Natural killer cell (primary cell): ENCODE measurements at regions not wholly inside any gene's neighbourhood (a gene's known extent, or its start where the extent isn't known, plus 50 kb on each side); places are given as distances from the start of the nearest gene placed in this dataset.
"Not testable (repeated sequence)": the region's sequence is repeated elsewhere in the genome, so short reads cannot be mapped to it uniquely, and the experiment has no call there.

Experiments
- ATAC-seq, 3 donors: fragments of 150-1000 bp in 2 of 3; fragments of 200-7000 bp in 1 of 3; cut with Tn5 transposase; 1 replicate in 1 of 3; 2 replicates in 2 of 3; pipeline ENCODE4 v1.10.0; 2021; ENCODE audit warnings: mild to moderate bottlenecking in 2 of 3, moderate library complexity in 2 of 3
- DNase-seq, 2 donors: peaks; one replicate each; pipeline versions ENCODE4 v3.0.0 to v3.0.0-alpha.2; 2013 to 2021; ENCODE audit warnings: mixed read lengths in 1 of 2
- H3K27ac ChIP-seq: one replicate; pipeline ENCODE4 v1.5.1; 2013; ENCODE audit warnings: mild to moderate bottlenecking, low read length
- H3K27me3 ChIP-seq: one replicate; pipeline ENCODE4 v1.6.1; 2013; ENCODE audit warnings: low read length; ENCODE audit not compliant: control insufficient read depth, insufficient read depth
- H3K36me3 ChIP-seq: one replicate; pipeline ENCODE4 v1.6.1; 2013; ENCODE audit warnings: low read length; ENCODE audit not compliant: control insufficient read depth, insufficient read depth
- H3K4me1 ChIP-seq: one replicate; pipeline ENCODE4 v1.6.1; 2013; ENCODE audit warnings: low read length; ENCODE audit not compliant: control insufficient read depth, insufficient read depth
- H3K4me3 ChIP-seq: one replicate; pipeline ENCODE4 v1.5.1; 2013; ENCODE audit warnings: low read length
- H3K9me3 ChIP-seq: one replicate; pipeline ENCODE4 v1.6.1; 2013; ENCODE audit warnings: low read length; ENCODE audit not compliant: control insufficient read depth, insufficient read depth
- H3K27ac Mint-ChIP-seq, 2 donors: one replicate each; pipeline ENCODE4 v1.8.0; 2022; ENCODE audit warnings: mild to moderate bottlenecking in 2 of 2, mixed read lengths in 2 of 2, moderate library complexity in 1 of 2
- H3K27me3 Mint-ChIP-seq, 2 donors: one replicate each; pipeline ENCODE4 v1.8.0; 2022; ENCODE audit warnings: low read depth in 2 of 2, mixed read lengths in 2 of 2
- H3K36me3 Mint-ChIP-seq: one replicate; pipeline ENCODE4 v1.8.0; 2022; ENCODE audit warnings: mixed read lengths
- H3K4me1 Mint-ChIP-seq, 2 donors: one replicate each; pipeline ENCODE4 v1.8.0; 2022; ENCODE audit warnings: mixed read lengths in 2 of 2
- H3K4me3 Mint-ChIP-seq: one replicate; pipeline ENCODE4 v1.8.0; 2022; ENCODE audit warnings: mild to moderate bottlenecking, moderate library complexity, mixed read lengths
- H3K9me3 Mint-ChIP-seq, 2 donors: one replicate each; pipeline ENCODE4 v1.8.0; 2022; ENCODE audit warnings: mixed read lengths in 2 of 2
- CTCF ChIP-seq: fragments of 200-600 bp; IDR thresholded peaks from one replicate; pipeline ENCODE4 v1.8.0; 2022; ENCODE audit warnings: antibody characterized with exemption
- WGBS: methylation state at CpG from one replicate; pipeline ENCODE4 v1.1.7; 2013; ENCODE audit warnings: missing lambda C conversion rate; ENCODE audit not compliant: insufficient coverage; 5-methylcytosine and 5-hydroxymethylcytosine counted together
- intact Hi-C: fragments of 100-400 bp; cut with micrococcal nuclease; formaldehyde crosslinking; loops from one replicate; pipeline ENCODE4 v1.14.2; 2022

GRCh38 chr1:82782599-82782998 is 981.9 kb downstream of the ADGRL2 start:
- no peaks in the 10 kb centered on the region for H3K4me1 Mint-ChIP-seq
- H3K27me3 ChIP-seq = no peaks in the 10 kb centered on the region
- H3K27me3 Mint-ChIP-seq = no peaks in the 10 kb centered on the region

GRCh38 chr1:82778612-82779011 is 977.9 kb downstream of the ADGRL2 start:
- Histone ChIP-seq H3K27me3 (no peaks in the 10 kb centered on the region), H3K36me3 (no peaks in the 10 kb centered on the region), H3K9me3 (peaks cover 8% of the 10 kb centered on the region), H3K27ac (no peak overlapping the region), H3K4me1 (no peaks in the 10 kb centered on the region), H3K4me3 (no peak overlapping the region)
- ATAC-seq (no peak), DNase-seq (no peak)
- Mint-ChIP-seq H3K9me3 (peaks cover 7 to 14% of the 10 kb centered on the region in 2 donors), H3K27ac (no peak overlapping the region), H3K4me1 (no peaks in the 10 kb centered on the region), H3K27me3 (no peaks in the 10 kb centered on the region), H3K36me3 (peaks cover 6% of the 10 kb centered on the region), H3K4me3 (no peak overlapping the region)
- TF ChIP-seq CTCF = no peak
- intact Hi-C loops = no loop called here
- 87% methylated on average over 3 of the region's 4 CpGs for WGBS

More at GRCh38 chr1:82782599-82782998, 981.9 kb downstream of the ADGRL2 start:
- Mint-ChIP-seq H3K27ac (no peak overlapping the region), H3K36me3 (peaks cover 2% of the 10 kb centered on the region), H3K9me3 (peaks cover 4 to 8% of the 10 kb centered on the region in 2 donors), H3K4me3 (no peak overlapping the region)
- no peaks in the 10 kb centered on the region for H3K4me1 ChIP-seq
- intact Hi-C loops = no loop called here
- 100% methylated on average over 2 of the region's 2 CpGs for WGBS
- H3K9me3 ChIP-seq = peaks cover 4% of the 10 kb centered on the region
- DNase-seq (no peak), ATAC-seq (no peak)
- no peak overlapping the region for H3K4me3 ChIP-seq
- no peak overlapping the region for H3K27ac ChIP-seq
- no peak for TF ChIP-seq CTCF
- no peaks in the 10 kb centered on the region for H3K36me3 ChIP-seq

- DNase-seq (no peak), ATAC-seq (no peak)
- Mint-ChIP-seq H3K4me1 (no peaks in the 10 kb centered on the region), H3K27ac (no peak overlapping the region), H3K4me3 (no peak overlapping the region), H3K36me3 (peaks cover 6% of the 10 kb centered on the region), H3K9me3 (peaks cover 7 to 20% of the 10 kb centered on the region in 2 donors), H3K27me3 (no peaks in the 10 kb centered on the region)
- Histone ChIP-seq H3K27me3 (no peaks in the 10 kb centered on the region), H3K4me3 (no peak overlapping the region), H3K27ac (no peak overlapping the region), H3K4me1 (no peaks in the 10 kb centered on the region), H3K9me3 (peaks cover 5% of the 10 kb centered on the region), H3K36me3 (no peaks in the 10 kb centered on the region)
- no peak for TF ChIP-seq CTCF
- intact Hi-C loops = no loop called here
- 85% methylated on average over 12 of the region's 12 CpGs for WGBS
These were observed 976.5 kb downstream of the ADGRL2 start for GRCh38 chr1:82777240-82777639.

- H3K36me3 ChIP-seq, H3K27me3 ChIP-seq, H3K4me3 ChIP-seq, H3K4me1 Mint-ChIP-seq, H3K9me3 ChIP-seq, H3K36me3 Mint-ChIP-seq, ATAC-seq, H3K4me1 ChIP-seq, H3K4me3 Mint-ChIP-seq, intact Hi-C loops, DNase-seq, H3K27ac ChIP-seq, H3K27ac Mint-ChIP-seq, H3K27me3 Mint-ChIP-seq: not testable (repeated sequence)
- H3K9me3 Mint-ChIP-seq = peaks cover 7 to 21% of the 10 kb centered on the region in 2 donors
- 97% methylated on average over 30 of the region's 30 CpGs for WGBS
These were observed 976.0 kb downstream of the ADGRL2 start for GRCh38 chr1:82776730-82777129.
